Activated T-helper 2 cell treated with anti-CD3 and anti-CD28 coated beads, Interferon-gamma antibody, Interleukin-2, Interleukin-4, amounts not matched to agents 10 μg/mL and 5 μg/mL and 100 μg/mL, durations not matched to agents 14 hours and 24 hours and 36 hours (primary cell): ENCODE measurements at regions not wholly inside any gene's neighbourhood (a gene's known extent, or its start where the extent isn't known, plus 50 kb on each side); places are given as distances from the start of the nearest gene placed in this dataset.

ENCODE experiments used
- DNase-seq: peaks from one replicate; pipeline ENCODE4 v3.0.0; 2021; ENCODE audit warnings: low spot score
- H3K27ac Mint-ChIP-seq: one replicate; pipeline ENCODE4 v1.8.0; 2021; ENCODE audit warnings: mixed read lengths
- H3K27me3 Mint-ChIP-seq: one replicate; pipeline ENCODE4 v1.8.0; 2021; ENCODE audit warnings: low read depth, mixed read lengths
- H3K36me3 Mint-ChIP-seq: one replicate; pipeline ENCODE4 v1.8.0; 2021; ENCODE audit warnings: low read depth, mixed read lengths
- H3K4me1 Mint-ChIP-seq: one replicate; pipeline ENCODE4 v1.8.0; 2021; ENCODE audit warnings: low read depth, mixed read lengths
- H3K4me3 Mint-ChIP-seq: one replicate; pipeline ENCODE4 v1.8.0; 2021; ENCODE audit warnings: low read depth, mild to moderate bottlenecking, moderate library complexity, mixed read lengths
- H3K9me3 Mint-ChIP-seq: one replicate; pipeline ENCODE4 v1.8.0; 2021; ENCODE audit warnings: mixed read lengths
- intact Hi-C: fragments of 100-400 bp; cut with micrococcal nuclease; formaldehyde crosslinking; loops from one replicate; pipeline ENCODE4 v1.15.1; 2023

GRCh38 chr5:175388531-175388930 lies 55.5 kb downstream of the DRD1 start:
- Mint-ChIP-seq H3K4me3 (no peak overlapping the region), H3K27me3 (peaks cover 6% of the 10 kb centered on the region), H3K36me3 (no peaks in the 10 kb centered on the region), H3K9me3 (no peaks in the 10 kb centered on the region), H3K4me1 (no peaks in the 10 kb centered on the region), H3K27ac (no peak overlapping the region)
- intact Hi-C loops: no loop called here
- DNase-seq: no peak

GRCh38 chr5:175387144-175387543 lies 56.8 kb downstream of the DRD1 start:
- peaks cover 6% of the 10 kb centered on the region for H3K27me3 Mint-ChIP-seq
- intact Hi-C loops: no loop called here
- H3K36me3 Mint-ChIP-seq: no peaks in the 10 kb centered on the region
- DNase-seq: no peak
- H3K27ac Mint-ChIP-seq: no peak overlapping the region
- no peaks in the 10 kb centered on the region for H3K9me3 Mint-ChIP-seq
- H3K4me3 Mint-ChIP-seq: no peak overlapping the region
- H3K4me1 Mint-ChIP-seq: no peaks in the 10 kb centered on the region

GRCh38 chr5:175386526-175386925 lies 57.5 kb downstream of the DRD1 start:
- Mint-ChIP-seq H3K9me3 (no peaks in the 10 kb centered on the region), H3K4me3 (no peak overlapping the region), H3K27me3 (peaks cover 6% of the 10 kb centered on the region), H3K36me3 (no peaks in the 10 kb centered on the region), H3K27ac (no peak overlapping the region), H3K4me1 (no peaks in the 10 kb centered on the region)
- no peak for DNase-seq
- intact Hi-C loops: no loop called here

GRCh38 chr5:175385691-175386362 lies 58.2 kb downstream of the DRD1 start:
- Mint-ChIP-seq H3K9me3 (no peaks in the 10 kb centered on the region), H3K27me3 (peaks cover 6% of the 10 kb centered on the region), H3K4me3 (no peak overlapping the region), H3K4me1 (no peaks in the 10 kb centered on the region), H3K27ac (no peak overlapping the region), H3K36me3 (no peaks in the 10 kb centered on the region)
- no peak for DNase-seq
- intact Hi-C loops: no loop called here

GRCh38 chr5:175384724-175385552 lies 59.0 kb downstream of the DRD1 start:
- Mint-ChIP-seq H3K9me3 (no peaks in the 10 kb centered on the region), H3K36me3 (no peaks in the 10 kb centered on the region), H3K4me3 (no peak overlapping the region), H3K27ac (no peak overlapping the region), H3K27me3 (peaks cover 6% of the 10 kb centered on the region), H3K4me1 (no peaks in the 10 kb centered on the region)
- no peak for DNase-seq
- intact Hi-C loops: no loop called here

GRCh38 chr5:175383350-175383749 lies 60.6 kb downstream of the DRD1 start:
- no peaks in the 10 kb centered on the region for H3K36me3 Mint-ChIP-seq
- intact Hi-C loops: no loop called here
- no peaks in the 10 kb centered on the region for H3K4me1 Mint-ChIP-seq
- no peak overlapping the region for H3K27ac Mint-ChIP-seq
- H3K4me3 Mint-ChIP-seq: no peak overlapping the region
- no peak for DNase-seq
- no peaks in the 10 kb centered on the region for H3K9me3 Mint-ChIP-seq
- peaks cover 6% of the 10 kb centered on the region for H3K27me3 Mint-ChIP-seq

GRCh38 chr5:175382171-175382570 lies 61.8 kb downstream of the DRD1 start:
- no peaks in the 10 kb centered on the region for H3K9me3 Mint-ChIP-seq
- H3K36me3 Mint-ChIP-seq: no peaks in the 10 kb centered on the region
- DNase-seq: no peak
- no peak overlapping the region for H3K4me3 Mint-ChIP-seq
- intact Hi-C loops: no loop called here
- peaks cover 6% of the 10 kb centered on the region for H3K27me3 Mint-ChIP-seq
- no peaks in the 10 kb centered on the region for H3K4me1 Mint-ChIP-seq
- no peak overlapping the region for H3K27ac Mint-ChIP-seq

- no peak overlapping the region for H3K27ac Mint-ChIP-seq
- no peaks in the 10 kb centered on the region for H3K4me1 Mint-ChIP-seq
- no peak for DNase-seq
- H3K36me3 Mint-ChIP-seq: no peaks in the 10 kb centered on the region
- H3K27me3 Mint-ChIP-seq: peaks cover 6% of the 10 kb centered on the region
- H3K9me3 Mint-ChIP-seq: no peaks in the 10 kb centered on the region
- no peak overlapping the region for H3K4me3 Mint-ChIP-seq
- intact Hi-C loops: no loop called here
Measured at GRCh38 chr5:175381130-175381529, 62.9 kb downstream of the DRD1 start.

GRCh38 chr5:175380701-175381100 lies 63.3 kb downstream of the DRD1 start:
- H3K4me1 Mint-ChIP-seq: no peaks in the 10 kb centered on the region
- H3K4me3 Mint-ChIP-seq: no peak overlapping the region
- no peak overlapping the region for H3K27ac Mint-ChIP-seq
- intact Hi-C loops: no loop called here
- no peaks in the 10 kb centered on the region for H3K9me3 Mint-ChIP-seq
- H3K27me3 Mint-ChIP-seq: peaks cover 8% of the 10 kb centered on the region
- H3K36me3 Mint-ChIP-seq: no peaks in the 10 kb centered on the region
- DNase-seq: no peak

GRCh38 chr5:175379867-175380266 lies 64.1 kb downstream of the DRD1 start:
- no peaks in the 10 kb centered on the region for H3K4me1 Mint-ChIP-seq
- H3K9me3 Mint-ChIP-seq: no peaks in the 10 kb centered on the region
- H3K36me3 Mint-ChIP-seq: no peaks in the 10 kb centered on the region
- no peak overlapping the region for H3K4me3 Mint-ChIP-seq
- no peak overlapping the region for H3K27ac Mint-ChIP-seq
- intact Hi-C loops: no loop called here
- peaks cover 14% of the 10 kb centered on the region for H3K27me3 Mint-ChIP-seq
- DNase-seq: no peak

GRCh38 chr5:175378444-175379028 lies 65.4 kb downstream of the DRD1 start:
- Mint-ChIP-seq H3K27ac (no peak overlapping the region), H3K4me1 (no peaks in the 10 kb centered on the region), H3K27me3 (peaks cover 8% of the 10 kb centered on the region), H3K4me3 (no peak overlapping the region), H3K9me3 (no peaks in the 10 kb centered on the region), H3K36me3 (no peaks in the 10 kb centered on the region)
- DNase-seq: no peak
- intact Hi-C loops: no loop called here

GRCh38 chr5:175377816-175378215 lies 66.2 kb downstream of the DRD1 start:
- H3K27ac Mint-ChIP-seq: no peak overlapping the region
- H3K9me3 Mint-ChIP-seq: no peaks in the 10 kb centered on the region
- H3K36me3 Mint-ChIP-seq: no peaks in the 10 kb centered on the region
- no peak for DNase-seq
- H3K27me3 Mint-ChIP-seq: peaks cover 8% of the 10 kb centered on the region
- H3K4me3 Mint-ChIP-seq: no peak overlapping the region
- intact Hi-C loops: no loop called here
- H3K4me1 Mint-ChIP-seq: no peaks in the 10 kb centered on the region

GRCh38 chr5:175374166-175374875 lies 69.7 kb downstream of the DRD1 start:
- intact Hi-C loops: no loop called here
- no peaks in the 10 kb centered on the region for H3K9me3 Mint-ChIP-seq
- DNase-seq: no peak
- peaks cover 8% of the 10 kb centered on the region for H3K27me3 Mint-ChIP-seq
- H3K4me3 Mint-ChIP-seq: no peak overlapping the region
- H3K4me1 Mint-ChIP-seq: no peaks in the 10 kb centered on the region
- no peak overlapping the region for H3K27ac Mint-ChIP-seq
- no peaks in the 10 kb centered on the region for H3K36me3 Mint-ChIP-seq
